ENCODE measurements at regions not wholly inside any gene's neighbourhood (a gene's known extent, or its start where the extent isn't known, plus 50 kb on each side); places are given as distances from the start of the nearest gene placed in this dataset.

GRCh38 chr17:14919631-14920213, 345.4 kb downstream of the PMP22 start:
- Histone ChIP-seq H3K27ac (no peak overlapping the region), H3K4me3 (no peak overlapping the region)
- no peak for TF ChIP-seq CTCF (IDR thresholded peaks at IDR 0.05)
- no peak for DNase-seq (ENCODE audit: low spot score)

- Histone ChIP-seq H3K4me3 (no peak overlapping the region), H3K27ac (no peak overlapping the region)
- no peak for DNase-seq (ENCODE audit: low spot score)
- no peak for TF ChIP-seq CTCF (IDR thresholded peaks at IDR 0.05)
Observed at GRCh38 chr17:14919094-14919493, 346.0 kb downstream of the PMP22 start.

- no peak for DNase-seq (ENCODE audit: low spot score)
- H3K4me3 ChIP-seq: no peak overlapping the region
- H3K27ac ChIP-seq: no peak overlapping the region
- no peak for TF ChIP-seq CTCF (IDR thresholded peaks at IDR 0.05)
Observed at GRCh38 chr17:14918540-14918939, 346.6 kb downstream of the PMP22 start.

GRCh38 chr17:14910916-14911315, 354.2 kb downstream of the PMP22 start:
- H3K27ac ChIP-seq: no peak overlapping the region
- no peak overlapping the region for H3K4me3 ChIP-seq
- DNase-seq (ENCODE audit: low spot score): no peak
- no peak for TF ChIP-seq CTCF (IDR thresholded peaks at IDR 0.05)

GRCh38 chr17:14904386-14904785, 360.7 kb downstream of the PMP22 start:
- Histone ChIP-seq H3K27ac (no peak overlapping the region), H3K4me3 (no peak overlapping the region)
- DNase-seq (ENCODE audit: low spot score): no peak
- TF ChIP-seq CTCF (IDR thresholded peaks at IDR 0.05): no peak

GRCh38 chr17:14903854-14904253, 361.3 kb downstream of the PMP22 start:
- no peak for DNase-seq (ENCODE audit: low spot score)
- Histone ChIP-seq H3K27ac (no peak overlapping the region), H3K4me3 (no peak overlapping the region)
- TF ChIP-seq CTCF (IDR thresholded peaks at IDR 0.05): no peak

- Histone ChIP-seq H3K27ac (no peak overlapping the region), H3K4me3 (no peak overlapping the region)
- no peak for TF ChIP-seq CTCF (IDR thresholded peaks at IDR 0.05)
- DNase-seq (ENCODE audit: low spot score): no peak
Observed at GRCh38 chr17:14902803-14903202, 362.3 kb downstream of the PMP22 start.
